HG02759 (cell line): ENCODE measurements at regions not wholly inside any gene's neighbourhood (a gene's known extent, or its start where the extent isn't known, plus 50 kb on each side); places are given as distances from the start of the nearest gene placed in this dataset.

Experiments
- ATAC-seq: cut with Tn5 transposase; IDR thresholded peaks from one replicate; pipeline ENCODE4 v1.9.1; 2021; ENCODE audit warnings: mild to moderate bottlenecking, moderate library complexity; ENCODE audit not compliant: unreplicated experiment

DNA sequence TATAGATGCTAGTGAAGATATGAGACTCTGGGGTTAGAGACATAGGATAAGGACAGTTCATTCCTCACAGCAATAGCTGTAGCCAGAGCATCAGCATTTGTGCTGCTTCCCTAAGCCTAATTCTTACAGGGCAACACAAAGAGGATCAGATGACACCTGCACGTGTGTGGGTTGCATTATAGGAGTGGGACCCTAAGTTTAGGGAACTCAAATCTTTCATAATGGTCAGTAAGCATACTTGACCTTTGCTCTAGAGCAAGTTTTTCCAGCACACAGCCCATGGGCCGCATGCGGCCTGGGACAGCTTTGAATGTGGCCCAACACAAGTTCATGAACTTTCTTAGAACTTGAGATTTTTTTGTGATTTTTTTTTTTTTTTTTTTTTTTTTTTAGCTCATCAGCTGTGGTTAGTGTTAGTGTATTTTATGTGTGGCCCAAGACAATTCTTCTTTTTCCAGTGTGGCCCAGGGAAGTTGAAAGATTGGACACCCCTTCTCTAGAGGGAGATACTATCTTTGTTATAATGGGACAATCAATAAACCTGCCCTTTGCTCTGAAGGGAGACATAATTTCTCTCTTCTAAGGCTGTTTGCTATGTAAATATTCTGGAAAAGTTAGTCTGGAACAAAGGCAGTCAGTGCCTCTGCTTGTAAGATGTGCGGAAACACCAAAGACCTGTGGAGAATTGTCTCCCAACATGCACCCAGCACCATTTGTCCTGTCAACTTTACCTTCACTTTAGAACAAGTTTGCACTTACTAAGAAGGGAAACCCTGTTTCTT, 650.2 kb downstream of the ZNF674 start:
- ATAC-seq = no peak

DNA sequence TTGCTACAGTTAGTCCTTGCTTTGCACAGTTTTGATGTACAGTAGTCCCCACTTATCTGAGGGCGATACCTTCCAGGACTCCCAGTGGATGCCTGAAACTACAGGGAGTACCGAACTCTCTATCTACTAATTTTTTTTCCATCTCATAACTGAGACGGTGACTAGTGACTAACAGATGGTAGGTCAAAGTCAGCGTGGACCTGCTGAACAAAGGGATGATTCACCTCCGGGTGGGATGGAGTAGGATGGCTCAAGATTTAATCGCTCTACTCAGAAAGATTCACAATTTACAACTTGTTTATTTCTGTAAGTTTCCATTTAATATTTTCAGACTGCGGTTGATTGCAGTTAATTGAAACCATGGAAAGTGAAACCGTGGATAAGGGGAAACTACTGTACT, 655.8 kb downstream of the ZNF674 start:
- ATAC-seq = no peak

DNA sequence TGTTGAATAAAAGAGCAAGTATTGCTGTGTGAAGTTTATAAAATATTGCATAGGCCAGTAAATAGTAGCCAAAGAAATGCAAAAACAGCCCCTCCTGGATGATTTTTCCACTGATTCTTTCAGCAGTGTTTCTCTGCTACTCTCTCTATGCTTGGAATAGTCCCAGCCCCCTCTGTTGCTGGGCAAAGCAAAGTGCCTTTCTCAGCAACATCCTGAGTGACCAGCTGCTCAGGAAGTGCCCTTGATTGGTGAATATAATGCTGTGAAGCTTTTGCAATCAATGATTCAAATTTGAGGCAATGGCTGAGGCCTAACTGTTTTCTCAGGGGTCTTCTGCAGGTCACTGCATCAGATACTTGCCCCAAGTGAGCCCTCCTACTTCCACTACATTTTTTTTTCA, 656.7 kb downstream of the ZNF674 start:
- ATAC-seq = no peak

DNA sequence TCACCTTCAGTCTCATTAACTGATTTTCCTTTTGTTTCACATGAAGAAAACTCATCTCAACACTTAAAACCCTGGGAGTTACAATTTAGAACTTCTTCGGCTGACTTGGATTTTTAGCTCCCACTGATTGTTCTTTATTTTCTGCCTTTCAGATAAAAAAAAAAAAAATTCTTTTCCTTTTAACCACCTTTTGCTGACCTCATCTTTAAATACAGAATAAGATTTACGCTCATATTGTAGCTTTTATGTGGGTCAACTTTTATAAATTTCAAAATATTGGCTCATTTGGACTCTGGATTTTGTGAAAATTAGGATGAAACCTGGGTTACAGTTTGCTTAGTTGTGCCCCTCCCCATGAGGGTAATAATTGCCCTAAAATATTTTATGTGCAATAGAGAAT, 659.3 kb downstream of the ZNF674 start:
- no peak for ATAC-seq

DNA sequence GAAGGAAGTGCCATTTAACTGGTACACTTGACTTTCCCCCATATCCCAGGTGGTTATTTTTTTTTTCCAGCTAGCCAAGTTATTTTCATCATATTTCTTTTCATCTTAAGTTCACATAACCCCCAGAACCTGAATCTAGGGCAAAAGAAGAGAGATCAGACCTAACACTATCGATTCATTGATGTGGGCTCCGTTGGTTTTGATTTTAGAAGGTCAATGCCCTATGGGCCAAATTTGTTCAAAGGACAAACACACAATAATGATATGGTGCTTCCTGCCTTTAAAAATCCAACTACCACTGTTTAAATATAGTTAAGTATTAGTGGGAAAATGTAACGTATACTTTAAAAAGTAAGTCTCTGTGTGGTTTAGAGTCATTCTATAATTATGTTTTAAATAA, 665.7 kb downstream of the ZNF674 start:
- no peak for ATAC-seq

DNA sequence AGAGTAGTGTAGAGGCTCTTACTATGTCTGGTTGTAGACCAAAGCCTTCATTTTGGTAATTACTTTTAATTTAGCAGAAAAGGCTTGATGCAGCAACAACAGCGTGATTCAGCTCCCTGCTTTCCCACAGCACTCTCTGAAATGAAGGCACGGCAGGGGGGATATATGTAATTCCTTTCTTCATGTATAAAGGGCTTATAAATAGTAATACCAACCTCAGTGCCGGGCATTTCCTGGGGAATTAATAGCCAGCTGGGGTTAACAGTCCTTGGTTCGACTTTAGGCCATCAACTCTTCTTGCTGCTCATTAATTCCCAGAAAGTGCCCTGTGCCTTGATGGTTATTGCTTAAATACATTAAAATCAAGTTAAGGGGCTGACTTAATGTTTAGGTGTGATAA, 669.0 kb downstream of the ZNF674 start:
- no peak for ATAC-seq

DNA sequence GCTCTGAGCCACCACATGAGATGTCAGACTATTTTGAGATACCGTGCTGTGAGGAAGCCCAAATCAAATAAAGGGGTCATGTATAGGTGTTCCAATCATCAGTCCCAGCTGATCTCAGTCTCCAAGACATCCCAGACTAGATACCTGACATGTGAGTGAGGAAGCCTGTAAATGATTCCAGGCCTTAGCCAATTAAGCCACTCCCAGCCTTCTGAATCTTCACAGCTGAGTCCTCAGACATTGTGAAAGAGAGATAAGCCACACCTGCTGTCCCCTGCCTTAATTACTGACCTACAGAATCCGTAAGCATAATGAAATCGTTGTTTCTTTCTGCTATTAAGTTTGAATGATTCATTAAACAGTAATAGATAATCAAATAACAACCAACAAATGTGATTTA, 671.4 kb downstream of the ZNF674 start:
- no peak for ATAC-seq

DNA sequence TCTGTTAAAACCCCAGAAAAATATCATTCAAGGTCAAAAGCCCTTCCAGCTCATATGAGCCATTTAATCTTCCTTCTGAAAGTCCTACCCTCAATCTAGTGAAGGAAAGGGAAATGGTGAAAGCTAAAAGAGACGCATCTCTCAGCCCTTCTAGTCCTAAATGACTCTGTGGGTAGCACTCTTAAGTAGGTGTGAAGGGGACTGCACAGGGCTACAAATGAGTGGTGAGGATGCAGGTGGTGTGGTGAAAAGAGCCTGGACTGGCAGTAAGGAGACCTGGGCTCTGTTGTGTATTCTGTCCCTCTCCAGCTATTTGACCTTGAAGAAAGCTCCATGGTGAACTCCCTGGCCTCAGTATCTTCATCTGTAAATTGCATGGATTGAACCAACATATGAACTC, 671.8 kb upstream of the DIPK2B start:
- ATAC-seq = no peak

DNA sequence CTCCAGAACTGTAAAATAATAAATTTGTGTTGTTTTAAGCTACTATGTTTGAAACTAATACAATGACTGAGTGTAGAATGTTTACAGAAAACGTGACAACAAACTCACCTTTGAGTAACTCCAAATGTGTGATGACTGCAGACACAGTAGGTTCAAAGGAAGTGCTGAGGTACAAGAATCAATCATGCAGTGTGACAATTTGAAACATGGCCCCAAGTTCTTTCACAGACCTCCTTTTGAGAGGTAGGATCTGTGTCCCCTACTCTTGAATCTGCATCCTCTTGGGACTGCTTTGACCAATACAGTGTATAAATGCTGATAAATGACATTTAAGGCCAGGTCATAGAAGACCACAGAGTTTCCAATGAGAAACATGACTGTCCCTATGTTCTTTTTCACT, 667.7 kb upstream of the DIPK2B start:
- no peak for ATAC-seq

DNA sequence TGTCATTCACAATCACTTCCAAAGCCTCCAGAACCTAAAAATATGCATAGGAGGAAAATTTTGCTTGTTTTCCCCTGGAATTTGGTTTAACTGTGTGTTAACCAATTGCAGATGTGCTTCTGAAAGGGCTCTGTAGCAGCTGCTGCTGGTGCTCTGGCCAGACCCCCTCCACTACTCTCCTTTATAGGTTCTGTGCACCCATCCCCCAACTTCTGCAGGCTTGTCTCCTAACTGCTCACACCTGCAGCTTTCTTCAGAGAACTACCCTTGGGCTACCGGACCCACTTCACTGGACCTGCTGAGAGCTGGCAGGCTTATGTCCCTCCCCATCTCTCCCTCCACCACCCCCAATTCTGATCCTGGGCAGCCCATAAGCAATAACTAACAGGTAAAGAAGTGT, 662.1 kb upstream of the DIPK2B start:
- ATAC-seq = no peak

DNA sequence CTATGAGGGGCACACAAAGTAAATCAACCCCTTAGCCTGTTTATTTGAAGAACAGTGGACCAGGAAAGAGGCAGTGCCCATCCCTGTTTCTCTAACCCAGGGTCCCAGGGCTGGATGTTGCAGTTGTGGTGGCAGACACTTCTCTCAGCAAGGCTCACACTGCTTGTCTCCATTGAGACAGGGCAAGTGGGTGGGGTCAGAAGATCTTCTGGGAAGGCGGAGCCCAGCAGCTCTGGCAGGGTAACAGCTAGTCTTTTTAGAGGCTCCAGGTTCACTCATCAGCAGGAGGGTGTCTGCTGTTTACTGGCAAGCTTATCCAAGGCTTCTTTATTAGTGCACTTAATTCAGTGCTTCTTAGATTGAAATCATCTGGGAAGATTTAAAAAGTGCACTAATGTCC, 659.8 kb upstream of the DIPK2B start:
- no peak for ATAC-seq

DNA sequence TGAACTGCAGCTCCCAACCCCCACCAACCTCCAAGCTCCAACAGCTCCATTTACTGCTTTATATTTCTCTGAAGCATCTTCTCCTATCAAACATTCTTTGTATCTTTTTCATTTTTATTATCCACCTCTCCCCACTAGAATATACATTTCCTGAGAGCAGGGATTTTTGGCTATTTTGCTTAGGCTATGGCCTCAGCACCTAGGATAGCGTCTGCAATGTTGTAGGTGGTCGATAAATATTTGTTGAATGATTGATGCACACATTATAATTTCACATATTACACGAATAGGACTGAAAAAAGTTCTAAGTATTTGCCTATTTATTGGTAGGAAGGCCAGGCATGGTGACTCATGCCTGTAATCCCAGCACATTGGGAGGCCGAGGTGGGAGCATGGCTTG, 658.7 kb upstream of the DIPK2B start:
- no peak for ATAC-seq

DNA sequence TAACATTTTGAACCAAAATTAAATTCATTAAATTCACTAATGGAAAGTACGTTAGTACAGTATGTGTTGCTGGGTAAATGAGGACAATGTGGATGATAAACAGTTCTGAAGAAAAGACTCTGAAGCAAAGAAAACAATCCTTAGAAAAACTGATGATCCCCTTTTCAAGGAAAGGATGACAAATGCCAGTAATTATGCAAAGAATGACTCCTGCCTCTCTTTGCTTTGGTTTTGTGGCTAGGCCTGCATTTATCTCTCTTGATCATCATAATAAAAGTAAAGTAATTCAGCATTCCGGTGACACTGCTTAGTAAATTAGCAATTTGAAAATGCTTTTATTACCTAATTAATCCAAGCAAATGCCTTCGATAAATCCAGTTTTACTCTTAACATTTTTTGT, 652.2 kb upstream of the DIPK2B start:
- no peak for ATAC-seq

DNA sequence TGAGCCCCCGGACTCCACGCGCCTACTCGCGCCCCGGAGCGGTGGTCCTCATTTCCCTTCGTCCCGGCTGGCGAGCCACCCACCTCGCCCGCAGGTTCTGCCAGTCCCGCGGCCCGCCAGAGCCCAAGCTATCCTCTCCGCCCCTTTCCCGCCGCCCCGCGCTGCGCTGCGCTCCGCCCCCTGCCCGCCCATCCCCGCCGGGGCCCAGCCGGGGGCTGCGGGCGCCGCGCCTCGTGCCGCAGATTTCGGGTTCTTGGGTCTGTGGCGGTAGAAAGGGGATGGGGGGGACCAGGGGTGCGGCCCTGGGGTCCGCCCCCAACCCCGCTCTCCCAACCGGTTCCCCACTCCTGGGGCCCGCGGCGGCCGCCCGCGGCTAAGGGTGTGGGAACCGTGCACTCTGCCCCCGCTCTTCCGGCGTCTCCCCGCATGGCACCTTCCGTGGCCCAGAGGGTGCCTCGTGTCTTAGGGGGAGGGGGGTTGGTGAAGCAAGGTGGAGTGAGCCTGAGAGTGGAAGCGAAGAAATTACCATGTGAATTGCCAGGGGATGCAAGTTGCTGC, 650.8 kb upstream of the DIPK2B start:
- no peak for ATAC-seq

DNA sequence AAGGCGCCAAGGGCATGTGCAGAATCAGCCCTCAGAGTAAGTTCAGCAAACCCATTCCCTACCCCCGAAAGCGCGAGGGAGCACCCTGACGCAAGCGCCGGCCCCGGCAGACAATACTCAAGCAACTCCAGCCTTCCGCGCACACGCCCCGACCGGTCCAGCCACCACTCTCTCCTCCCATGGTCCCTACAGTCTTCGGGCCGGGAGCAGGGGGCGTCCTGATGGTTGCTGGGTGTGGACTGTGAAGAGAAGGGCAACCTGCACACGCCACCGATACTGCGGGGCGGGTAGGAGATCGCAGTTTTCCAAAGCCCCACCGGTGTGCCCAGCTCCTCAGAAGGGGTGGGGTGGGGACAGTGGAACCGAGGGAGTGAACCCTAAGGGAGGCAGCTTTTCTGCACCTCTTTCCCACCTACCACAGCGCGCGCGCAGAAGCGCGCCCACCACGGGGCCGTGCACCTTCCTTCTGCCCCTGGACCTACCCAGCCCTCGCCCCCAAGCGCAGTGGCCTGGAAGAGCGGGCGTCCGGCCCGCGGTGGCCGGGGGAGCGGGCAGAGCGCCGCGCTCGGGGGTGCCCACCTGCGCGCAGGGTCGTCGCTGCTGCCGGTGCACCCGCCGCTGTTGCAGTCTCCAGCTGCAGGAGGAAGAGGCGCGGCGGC, 650.2 kb upstream of the DIPK2B start:
- ATAC-seq = no peak

DNA sequence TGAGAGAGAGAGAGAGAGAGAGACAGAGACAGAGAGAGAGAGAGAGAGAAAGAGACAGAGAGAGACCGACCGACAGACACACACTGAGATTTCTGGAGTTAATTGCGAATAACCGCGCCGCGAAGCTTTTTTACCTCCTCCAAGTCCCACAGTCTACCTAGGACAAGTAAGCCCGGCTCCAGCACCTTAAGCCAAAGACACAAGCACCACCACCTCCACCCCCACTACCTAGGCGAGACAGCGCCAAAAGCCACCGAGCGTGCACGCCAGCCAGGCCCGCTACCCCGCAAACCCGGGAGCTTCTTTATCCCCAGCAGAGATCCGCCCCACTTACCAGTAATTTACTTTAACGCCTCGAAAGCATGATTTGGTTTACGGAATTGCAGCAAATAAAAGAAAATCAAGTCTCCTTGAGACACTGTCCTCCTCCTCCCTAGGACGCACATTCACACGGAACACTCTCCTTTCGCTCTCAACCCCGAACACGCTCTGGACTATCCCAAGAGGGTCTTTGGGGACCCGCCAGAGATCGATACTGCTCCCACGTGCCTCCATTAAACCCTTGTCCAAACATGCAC, 649.6 kb upstream of the DIPK2B start:
- ATAC-seq = no peak

DNA sequence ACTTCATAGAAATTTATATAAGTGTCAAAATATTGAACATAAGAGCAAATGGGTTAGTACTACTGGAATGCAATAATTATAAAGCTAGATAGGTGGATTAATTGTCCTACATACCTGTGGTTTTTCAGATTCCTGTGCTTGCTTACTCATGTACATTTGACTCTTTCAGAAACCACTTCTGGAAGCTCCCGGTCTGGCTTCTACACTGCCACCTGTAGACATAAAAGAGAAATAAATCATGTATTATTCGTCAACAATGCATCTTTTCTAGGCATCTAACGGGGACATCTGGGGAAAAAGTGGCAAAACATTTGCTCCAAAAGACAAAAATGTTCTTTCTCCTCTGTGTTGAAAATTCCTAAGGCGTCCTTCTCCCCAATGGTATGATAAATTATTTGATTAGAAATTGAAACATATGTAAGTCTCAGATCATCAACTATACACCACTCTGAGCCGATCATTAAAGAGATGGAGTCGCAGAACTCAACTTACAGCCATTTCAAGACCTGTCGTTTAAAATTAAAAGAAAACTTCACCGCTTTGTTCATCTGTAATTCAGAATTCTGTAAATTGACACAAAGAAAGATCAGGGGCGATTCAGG, 648.7 kb upstream of the DIPK2B start:
- ATAC-seq = no peak

DNA sequence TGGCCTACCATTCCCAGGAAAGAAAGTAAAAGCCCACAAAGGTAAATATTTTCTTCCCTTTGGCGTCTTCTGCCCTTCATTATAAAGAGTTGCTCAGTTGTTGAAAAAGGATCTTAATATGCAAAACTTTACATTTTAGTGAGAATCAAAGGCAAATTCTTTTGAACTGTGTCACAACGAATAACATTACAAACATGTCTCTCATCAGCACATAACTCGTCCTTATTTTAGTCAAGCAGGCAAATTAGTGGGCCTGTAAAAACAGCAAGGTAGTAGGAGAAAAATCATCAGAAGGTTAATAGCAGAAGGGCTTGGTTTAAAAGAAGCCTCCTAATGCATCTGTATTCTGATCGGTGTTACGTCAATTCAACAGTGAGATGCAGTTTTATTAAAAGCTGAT, 647.3 kb upstream of the DIPK2B start:
- no peak for ATAC-seq

DNA sequence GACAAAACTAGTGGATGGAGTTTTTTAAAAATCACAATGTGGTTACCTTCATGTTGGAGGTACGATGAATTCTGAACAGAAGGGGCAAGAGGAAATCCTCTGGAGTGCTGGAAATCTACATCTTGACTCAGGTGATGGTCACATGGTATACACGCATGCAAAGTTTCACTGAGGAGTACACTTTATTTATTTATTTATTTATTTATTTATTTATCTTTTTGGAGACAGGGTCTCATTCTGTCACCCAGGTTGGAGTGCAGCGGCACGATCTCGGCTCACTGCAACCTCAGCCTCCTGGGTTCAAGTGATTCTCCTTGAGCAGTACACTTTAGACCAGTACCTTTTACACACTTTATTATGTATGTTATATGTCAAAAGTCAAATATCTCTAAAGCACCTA, 645.7 kb upstream of the DIPK2B start:
- ATAC-seq = no peak

DNA sequence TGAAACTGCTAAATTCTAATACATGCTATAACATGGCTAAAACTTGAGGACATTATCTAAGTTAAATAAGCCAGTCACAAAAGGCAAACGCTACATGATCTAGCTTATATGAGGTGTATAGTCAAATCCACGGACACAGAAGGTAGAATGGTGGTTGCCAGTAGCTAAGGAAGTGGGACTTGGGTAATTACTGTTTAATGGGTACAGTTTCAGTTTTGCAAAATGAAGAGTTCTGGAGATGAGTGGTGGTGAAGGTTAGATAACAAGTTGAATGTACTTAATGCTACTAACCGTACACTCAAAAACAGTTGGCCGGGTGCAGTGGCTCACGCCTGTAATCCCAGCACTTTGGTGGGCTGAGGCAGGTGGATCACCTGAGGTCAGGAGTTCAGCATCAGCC, 644.5 kb upstream of the DIPK2B start:
- ATAC-seq = no peak

DNA sequence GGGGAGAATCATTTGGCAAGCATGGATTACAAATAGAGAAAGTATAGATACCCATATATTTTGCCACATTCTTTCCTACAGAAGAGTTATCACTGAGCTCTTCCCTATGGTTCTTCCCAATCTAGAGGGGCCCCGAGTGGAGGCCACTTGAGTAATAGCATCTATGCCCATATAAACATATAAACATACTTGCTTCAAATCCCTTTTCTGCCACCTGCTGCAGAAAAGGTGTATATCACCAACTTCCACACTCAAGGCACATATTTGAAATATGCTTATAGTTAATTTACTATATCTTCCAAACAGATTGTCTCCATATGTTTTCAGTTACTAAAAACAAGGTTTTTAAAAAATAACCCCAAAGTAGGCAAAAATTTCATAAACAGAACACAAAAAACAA, 642.8 kb upstream of the DIPK2B start:
- no peak for ATAC-seq

DNA sequence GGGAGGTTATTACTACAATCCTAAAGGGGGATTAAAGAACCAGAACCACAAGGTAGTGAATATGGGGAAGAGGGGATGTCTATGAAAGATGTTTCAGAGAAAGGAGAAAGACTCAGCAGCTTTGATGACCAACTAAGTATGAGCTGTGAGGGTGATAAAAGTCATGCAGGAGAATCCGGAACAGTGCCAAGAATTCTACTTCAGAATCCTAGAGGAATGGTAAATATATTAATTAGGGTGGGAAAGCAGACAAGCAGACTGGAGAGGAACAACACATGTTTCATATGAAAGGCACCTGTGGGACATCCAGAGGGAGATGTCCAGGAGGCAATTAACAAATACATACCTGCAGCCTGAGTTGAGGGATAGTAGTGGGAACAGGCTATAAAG, 642.2 kb upstream of the DIPK2B start:
- ATAC-seq = no peak
